ENCODE measurements at regions not wholly inside any gene's neighbourhood (a gene's known extent, or its start where the extent isn't known, plus 50 kb on each side); places are given as distances from the start of the nearest gene placed in this dataset.
A peak's percentile ranks its signal among the peaks of the same experiment; 100 is the strongest.

DNA sequence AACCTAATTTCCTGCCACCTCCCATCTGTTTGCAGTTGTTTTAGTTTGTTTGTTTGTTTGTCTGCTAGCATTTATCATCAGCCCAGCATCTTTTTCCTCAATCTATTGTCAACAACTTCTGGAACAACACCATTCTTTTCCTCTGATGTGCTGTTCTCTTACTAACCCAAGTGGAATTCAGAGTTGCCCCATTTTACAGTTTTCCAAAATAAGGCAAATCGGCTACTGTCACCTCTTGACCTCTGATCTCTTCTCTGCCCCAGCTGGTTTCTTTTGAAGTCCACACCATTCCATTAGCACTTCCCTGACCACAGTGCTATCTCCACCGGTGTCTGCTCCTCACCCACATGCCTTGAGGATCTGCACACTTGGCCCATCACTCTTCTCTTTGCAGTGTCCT is 102.4 kb downstream of the EFNB2 start:
- no peak overlapping the region for H3K9ac ChIP-seq
- H3K9me2 ChIP-seq (ENCODE audit: insufficient read depth), result no peaks in the 10 kb centered on the region
- no peak overlapping the region for H2AFZ ChIP-seq
- WGBS, 2 experiments (ENCODE audit: low coverage in 1 of 2, low lambda C conversion rate in 2 of 2, missing lambda C conversion rate in 2 of 2), result 27 to 31% methylated on average over 2 of the region's 2 CpGs
- DNase-seq, result peak; percentile 11
- no peaks in the 10 kb centered on the region for H3K79me2 ChIP-seq (ENCODE audit: insufficient read depth)
- no peak overlapping the region for H3K4me2 ChIP-seq (ENCODE audit: unreplicated experiment)
- no peaks in the 10 kb centered on the region for H4K20me1 ChIP-seq (ENCODE audit: insufficient read depth)
- H3K36me3 ChIP-seq (ENCODE audit: low read depth), result no peaks in the 10 kb centered on the region
- in situ Hi-C loops (cut with MboI), result no loop called here
- 0 out of 2 replicates have a peak, but pooled peaks cover 6% of the 10 kb centered on the region for H3K27me3 ChIP-seq (replicated peaks; ENCODE audit: insufficient read depth)
- TF ChIP-seq EZH2 (IDR thresholded peaks at IDR 0.05; ENCODE audit: insufficient read depth, poor library complexity, severe bottlenecking), result no peak
- TF ChIP-seq EZH2phosphoT487 (IDR thresholded peaks at IDR 0.05; ENCODE audit: insufficient read depth, low read depth), result no peak
- H3K4me3 ChIP-seq, result no peak overlapping the region
- no peaks in the 10 kb centered on the region for H3K4me1 ChIP-seq (ENCODE audit: insufficient read depth)
- H3K27ac ChIP-seq, result no peak overlapping the region
- H3K9me3 ChIP-seq (ENCODE audit: low read depth), result no peaks in the 10 kb centered on the region
- H3F3A ChIP-seq (ENCODE audit: insufficient read depth), result no peaks in the 10 kb centered on the region

DNA sequence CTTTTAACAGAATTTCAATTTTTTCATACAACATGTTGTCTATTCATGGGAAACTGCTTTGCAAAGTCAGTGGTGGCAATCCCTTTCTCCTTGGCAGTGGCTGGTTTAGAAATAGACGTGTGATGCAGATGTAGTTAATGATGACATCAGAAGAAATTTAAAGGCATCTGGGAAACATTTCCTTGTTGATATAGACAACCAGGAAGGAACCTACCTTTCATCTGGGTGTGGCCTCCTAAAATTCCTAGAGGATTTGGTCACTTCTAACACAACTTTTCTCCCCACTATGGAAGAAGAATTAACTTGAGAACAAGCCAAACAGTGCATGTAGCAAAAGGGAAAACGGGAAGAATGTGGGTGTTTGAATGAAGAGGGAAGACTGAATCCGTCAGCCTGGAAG is 102.8 kb downstream of the EFNB2 start:
- no peaks in the 10 kb centered on the region for H3K79me2 ChIP-seq (ENCODE audit: insufficient read depth)

DNA sequence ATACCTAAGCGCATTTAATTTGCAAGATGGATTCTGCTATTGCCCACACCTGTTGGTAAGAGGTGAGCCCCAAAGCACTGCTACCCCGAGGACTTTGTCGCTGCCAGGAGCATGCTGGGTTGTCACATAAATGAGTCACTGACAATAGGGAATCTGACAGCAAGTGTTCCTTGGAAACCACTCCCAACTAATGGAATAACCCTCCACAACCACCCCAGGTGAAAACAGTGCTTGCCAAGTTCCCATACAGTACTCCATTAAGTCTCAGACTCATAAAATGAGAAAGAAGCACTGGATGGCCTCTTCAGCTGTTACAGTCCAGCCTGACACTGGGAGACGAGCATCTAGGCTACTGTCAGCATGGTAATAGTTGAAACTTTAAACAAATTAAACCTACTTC is 108.6 kb downstream of the EFNB2 start:
- H4K20me1 ChIP-seq (ENCODE audit: insufficient read depth), result no peaks in the 10 kb centered on the region
- H3K4me2 ChIP-seq (ENCODE audit: unreplicated experiment), result no peak overlapping the region
- H3K4me3 ChIP-seq, result no peak overlapping the region
- no peaks in the 10 kb centered on the region for H3K9me2 ChIP-seq (ENCODE audit: insufficient read depth)
- in situ Hi-C loops (cut with MboI), result no loop called here
- H3K4me1 ChIP-seq (ENCODE audit: insufficient read depth), result no peaks in the 10 kb centered on the region
- 83 to 88% methylated on average over 4 of the region's 4 CpGs for WGBS, 2 experiments (ENCODE audit: low coverage in 1 of 2, low lambda C conversion rate in 2 of 2, missing lambda C conversion rate in 2 of 2)
- 0 out of 2 replicates have a peak, but pooled peaks cover 7% of the 10 kb centered on the region for H3K27me3 ChIP-seq (replicated peaks; ENCODE audit: insufficient read depth)
- TF ChIP-seq EZH2phosphoT487 (IDR thresholded peaks at IDR 0.05; ENCODE audit: insufficient read depth, low read depth) (no peak), EZH2 (IDR thresholded peaks at IDR 0.05; ENCODE audit: insufficient read depth, poor library complexity, severe bottlenecking) (no peak)
- H3K79me2 ChIP-seq (ENCODE audit: insufficient read depth), result no peaks in the 10 kb centered on the region
- H2AFZ ChIP-seq, result no peak overlapping the region
- H3K36me3 ChIP-seq (ENCODE audit: low read depth), result no peaks in the 10 kb centered on the region
- H3K9ac ChIP-seq, result no peak overlapping the region
- no peak for DNase-seq
- no peaks in the 10 kb centered on the region for H3K9me3 ChIP-seq (ENCODE audit: low read depth)
- no peak overlapping the region for H3K27ac ChIP-seq
- H3F3A ChIP-seq (ENCODE audit: insufficient read depth), result no peaks in the 10 kb centered on the region

More for the DNA sequence above, 102.8 kb downstream of the EFNB2 start:
- Histone ChIP-seq H3K4me3 (no peak overlapping the region), H3K9me3 (ENCODE audit: low read depth) (no peaks in the 10 kb centered on the region), H4K20me1 (ENCODE audit: insufficient read depth) (no peaks in the 10 kb centered on the region), H3K4me1 (ENCODE audit: insufficient read depth) (no peaks in the 10 kb centered on the region), H2AFZ (no peak overlapping the region), H3K9me2 (ENCODE audit: insufficient read depth) (no peaks in the 10 kb centered on the region), H3K36me3 (ENCODE audit: low read depth) (no peaks in the 10 kb centered on the region), H3K27me3 (replicated peaks; ENCODE audit: insufficient read depth) (0 out of 2 replicates have a peak, but pooled peaks cover 1% of the 10 kb centered on the region), H3K9ac (no peak overlapping the region), H3F3A (ENCODE audit: insufficient read depth) (no peaks in the 10 kb centered on the region), H3K4me2 (ENCODE audit: unreplicated experiment) (no peak overlapping the region), H3K27ac (no peak overlapping the region)
- no peak for TF ChIP-seq EZH2 (IDR thresholded peaks at IDR 0.05; ENCODE audit: insufficient read depth, poor library complexity, severe bottlenecking)
- TF ChIP-seq EZH2phosphoT487 (IDR thresholded peaks at IDR 0.05; ENCODE audit: insufficient read depth, low read depth), result no peak
- DNase-seq, result peak; percentile 32
- in situ Hi-C loops (cut with MboI), result no loop called here
- 18 to 24% methylated on average over 3 of the region's 3 CpGs for WGBS, 2 experiments (ENCODE audit: low coverage in 1 of 2, low lambda C conversion rate in 2 of 2, missing lambda C conversion rate in 2 of 2)

DNA sequence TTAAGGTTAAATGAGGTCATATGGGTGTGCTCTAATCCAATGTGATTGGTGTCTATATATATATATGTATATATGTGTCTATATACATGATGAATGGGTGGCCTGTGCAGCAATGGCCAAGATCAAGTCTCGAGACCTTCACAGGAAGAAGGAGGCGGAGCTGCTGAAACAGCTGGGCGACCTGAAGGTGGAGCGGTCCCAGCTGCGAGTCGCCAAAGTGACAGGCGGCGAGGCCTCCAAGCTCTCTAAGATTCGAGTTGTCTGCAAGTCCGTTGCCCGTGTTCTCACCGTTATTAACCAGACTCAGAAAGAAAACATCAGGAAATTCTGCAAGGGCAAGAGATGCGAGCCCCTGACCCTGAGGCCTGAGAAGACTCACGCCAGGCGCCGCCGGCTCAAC is 109.8 kb downstream of the EFNB2 start:
- DNase-seq, result no peak
- 0 out of 2 replicates have a peak, but pooled peaks cover 7% of the 10 kb centered on the region for H3K27me3 ChIP-seq (replicated peaks; ENCODE audit: insufficient read depth)
- TF ChIP-seq EZH2 (IDR thresholded peaks at IDR 0.05; ENCODE audit: insufficient read depth, poor library complexity, severe bottlenecking) (no peak), EZH2phosphoT487 (IDR thresholded peaks at IDR 0.05; ENCODE audit: insufficient read depth, low read depth) (no peak)
- no peak overlapping the region for H3K4me3 ChIP-seq
- no peaks in the 10 kb centered on the region for H4K20me1 ChIP-seq (ENCODE audit: insufficient read depth)
- H2AFZ ChIP-seq, result no peak overlapping the region
- no peaks in the 10 kb centered on the region for H3F3A ChIP-seq (ENCODE audit: insufficient read depth)
- no peaks in the 10 kb centered on the region for H3K9me2 ChIP-seq (ENCODE audit: insufficient read depth)
- H3K36me3 ChIP-seq (ENCODE audit: low read depth), result no peaks in the 10 kb centered on the region
- no peak overlapping the region for H3K4me2 ChIP-seq (ENCODE audit: unreplicated experiment)
- in situ Hi-C loops (cut with MboI), result no loop called here
- 83% methylated on average over 14 to 17 of the region's 17 CpGs for WGBS, 2 experiments (ENCODE audit: low coverage in 1 of 2, low lambda C conversion rate in 2 of 2, missing lambda C conversion rate in 2 of 2)
- no peaks in the 10 kb centered on the region for H3K4me1 ChIP-seq (ENCODE audit: insufficient read depth)
- no peaks in the 10 kb centered on the region for H3K79me2 ChIP-seq (ENCODE audit: insufficient read depth)
- no peak overlapping the region for H3K27ac ChIP-seq
- H3K9me3 ChIP-seq (ENCODE audit: low read depth), result no peaks in the 10 kb centered on the region
- H3K9ac ChIP-seq, result no peak overlapping the region

DNA sequence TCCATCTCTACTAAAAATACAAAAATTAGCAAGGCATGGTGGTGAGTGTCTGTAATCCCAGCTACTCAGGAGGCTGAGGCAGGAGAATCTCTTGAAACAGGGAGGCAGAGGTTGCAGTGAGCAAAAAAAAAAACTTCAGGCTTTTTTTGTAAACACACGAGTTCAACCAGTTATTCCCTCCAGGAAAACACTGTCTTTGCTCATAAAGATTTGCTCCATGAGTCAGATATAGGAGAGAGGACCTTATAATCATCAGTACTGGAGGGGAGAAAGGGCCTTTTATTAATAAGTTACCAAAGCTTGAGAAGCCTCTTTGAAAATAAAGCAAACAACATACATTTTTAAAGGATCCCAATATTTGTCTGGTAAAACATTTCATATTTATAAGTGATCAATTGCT is 110.7 kb downstream of the EFNB2 start:
- H3F3A ChIP-seq (ENCODE audit: insufficient read depth), result no peaks in the 10 kb centered on the region
- H3K36me3 ChIP-seq (ENCODE audit: low read depth), result no peaks in the 10 kb centered on the region
- WGBS, 2 experiments (ENCODE audit: low coverage in 1 of 2, low lambda C conversion rate in 2 of 2, missing lambda C conversion rate in 2 of 2), result 13 to 39% methylated on average over 1 of the region's 1 CpG
- no peak overlapping the region for H2AFZ ChIP-seq
- no peaks in the 10 kb centered on the region for H4K20me1 ChIP-seq (ENCODE audit: insufficient read depth)
- in situ Hi-C loops (cut with MboI), result no loop called here
- no peak for DNase-seq
- TF ChIP-seq EZH2 (IDR thresholded peaks at IDR 0.05; ENCODE audit: insufficient read depth, poor library complexity, severe bottlenecking) (no peak), EZH2phosphoT487 (IDR thresholded peaks at IDR 0.05; ENCODE audit: insufficient read depth, low read depth) (no peak)
- H3K4me3 ChIP-seq, result no peak overlapping the region
- H3K4me1 ChIP-seq (ENCODE audit: insufficient read depth), result no peaks in the 10 kb centered on the region
- 0 out of 2 replicates have a peak, but pooled peaks cover 7% of the 10 kb centered on the region for H3K27me3 ChIP-seq (replicated peaks; ENCODE audit: insufficient read depth)
- no peak overlapping the region for H3K4me2 ChIP-seq (ENCODE audit: unreplicated experiment)
- H3K79me2 ChIP-seq (ENCODE audit: insufficient read depth), result no peaks in the 10 kb centered on the region
- no peaks in the 10 kb centered on the region for H3K9me2 ChIP-seq (ENCODE audit: insufficient read depth)
- H3K9me3 ChIP-seq (ENCODE audit: low read depth), result no peaks in the 10 kb centered on the region
- no peak overlapping the region for H3K9ac ChIP-seq
- no peak overlapping the region for H3K27ac ChIP-seq
